ENCODE measurements at regions not wholly inside any gene's neighbourhood (a gene's known extent, or its start where the extent isn't known, plus 50 kb on each side); places are given as distances from the start of the nearest gene placed in this dataset.
"Not testable (repeated sequence)": the region's sequence is repeated elsewhere in the genome, so short reads cannot be mapped to it uniquely, and the experiment has no call there.

- no peak for DNase-seq (ENCODE audit: low spot score)
Observed at GRCh38 chr18:70576276-70577022, 287.6 kb downstream of the SOCS6 start.

GRCh38 chr18:70574951-70575350 lies 286.1 kb downstream of the SOCS6 start:
- not testable (repeated sequence) for DNase-seq (ENCODE audit: low spot score)

GRCh38 chr18:70569647-70570046 lies 280.8 kb downstream of the SOCS6 start:
- DNase-seq (ENCODE audit: low spot score) = not testable (repeated sequence)

GRCh38 chr18:70559446-70559845 lies 270.6 kb downstream of the SOCS6 start:
- no peak for DNase-seq (ENCODE audit: low spot score)

GRCh38 chr18:70558371-70558770 lies 269.5 kb downstream of the SOCS6 start:
- DNase-seq (ENCODE audit: low spot score) = no peak

GRCh38 chr18:70554854-70555445 lies 266.1 kb downstream of the SOCS6 start:
- no peak for DNase-seq (ENCODE audit: low spot score)

- no peak for DNase-seq (ENCODE audit: low spot score)
Observed at GRCh38 chr18:70553936-70554260, 265.1 kb downstream of the SOCS6 start.

GRCh38 chr18:70553245-70553935 lies 264.5 kb downstream of the SOCS6 start:
- no peak for DNase-seq (ENCODE audit: low spot score)

- no peak for DNase-seq (ENCODE audit: low spot score)
Observed at GRCh38 chr18:70536370-70537062, 247.7 kb downstream of the SOCS6 start.

GRCh38 chr18:70535041-70535440 lies 246.2 kb downstream of the SOCS6 start:
- no peak for DNase-seq (ENCODE audit: low spot score)

GRCh38 chr18:70525322-70525721 lies 236.5 kb downstream of the SOCS6 start:
- DNase-seq (ENCODE audit: low spot score) = not testable (repeated sequence)

GRCh38 chr18:70523792-70524182 lies 234.9 kb downstream of the SOCS6 start:
- no peak for DNase-seq (ENCODE audit: low spot score)

- no peak for DNase-seq (ENCODE audit: low spot score)
Observed at GRCh38 chr18:70523035-70523791, 234.4 kb downstream of the SOCS6 start.

- no peak for DNase-seq (ENCODE audit: low spot score)
Observed at GRCh38 chr18:70522183-70522680, 233.4 kb downstream of the SOCS6 start.

GRCh38 chr18:70520867-70521266 lies 232.0 kb downstream of the SOCS6 start:
- no peak for DNase-seq (ENCODE audit: low spot score)

GRCh38 chr18:70513502-70514171 lies 224.8 kb downstream of the SOCS6 start:
- no peak for DNase-seq (ENCODE audit: low spot score)

GRCh38 chr18:70507970-70508369 lies 219.1 kb downstream of the SOCS6 start:
- DNase-seq (ENCODE audit: low spot score) = no peak

GRCh38 chr18:70506511-70506910 lies 217.7 kb downstream of the SOCS6 start:
- DNase-seq (ENCODE audit: low spot score) = no peak

GRCh38 chr18:70503060-70503459 lies 214.2 kb downstream of the SOCS6 start:
- DNase-seq (ENCODE audit: low spot score) = no peak

GRCh38 chr18:70501358-70501757 lies 212.5 kb downstream of the SOCS6 start:
- DNase-seq (ENCODE audit: low spot score) = no peak

- DNase-seq (ENCODE audit: low spot score) = no peak
Observed at GRCh38 chr18:70500748-70501147, 211.9 kb downstream of the SOCS6 start.

All from kidney tubule cell (primary cell).